ENCODE measurements at regions not wholly inside any gene's neighbourhood (a gene's known extent, or its start where the extent isn't known, plus 50 kb on each side); places are given as distances from the start of the nearest gene placed in this dataset.

DNA sequence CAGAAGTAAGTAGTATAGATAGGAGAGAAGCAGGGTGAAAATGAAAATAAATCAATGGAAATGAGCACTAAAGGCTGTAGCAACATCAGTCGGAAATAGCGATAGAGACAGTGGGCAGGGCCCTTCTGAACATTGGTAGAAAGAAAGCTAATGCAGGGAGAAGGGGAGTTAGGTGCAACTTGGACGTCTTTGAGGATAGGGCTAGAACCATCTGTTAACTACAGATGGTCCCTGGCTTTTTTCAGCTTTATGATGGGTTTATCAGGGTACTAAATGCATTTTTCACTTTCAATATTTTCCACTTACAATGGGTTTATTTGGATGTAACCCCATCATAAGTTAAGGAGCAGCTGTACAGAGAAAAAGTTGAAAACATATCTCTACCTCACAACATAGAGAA lies 72.8 kb upstream of the CNR1 start:
- intact Hi-C loops (cut with micrococcal nuclease) = loop anchor here (1.0 to 10.0 kb wide), 9 partner anchors 72 to 1100 kb away; partner anchors contain the start of gene AKIRIN2

GRCh38 chr6:88238065-88238464 lies 71.9 kb upstream of the CNR1 start:
- no peak for TF ChIP-seq EZH2 (IDR thresholded peaks at IDR 0.05; ENCODE audit: borderline replicate concordance, insufficient read depth, low read depth, low read length, poor library complexity, severe bottlenecking)
- peak; percentile 83 for TF ChIP-seq CTCF (IDR thresholded peaks at IDR 0.05)
- Histone ChIP-seq H3K4me2 (replicated peaks; ENCODE audit: low read depth, low read length, poor library complexity, severe bottlenecking) (no peak overlapping the region), H3K4me1 (ENCODE audit: control insufficient read depth in 2 of 2, insufficient read depth in 2 of 2, low read length in 2 of 2) (peaks cover 0 to 4% of the 10 kb centered on the region in 2 donors), H3K27ac (ENCODE audit: low read length in 2 of 2) (no peak overlapping the region), H3K9ac (ENCODE audit: low read length) (no peak overlapping the region), H3K79me2 (ENCODE audit: control insufficient read depth, insufficient read depth, low read length) (no peaks in the 10 kb centered on the region), H2AFZ (ENCODE audit: insufficient read depth, low read depth, low read length, poor library complexity, severe bottlenecking) (peak overlapping the region; percentile 21), H3K36me3 (replicated peaks in 1 of 2; ENCODE audit: control extremely low read depth in 1 of 2, control insufficient read depth in 1 of 2, extremely low read depth in 1 of 2, insufficient read depth in 2 of 2, low read length in 1 of 2) (no peaks in the 10 kb centered on the region), H4K20me1 (ENCODE audit: control insufficient read depth, insufficient read depth, low read length, poor library complexity, severe bottlenecking) (no peaks in the 10 kb centered on the region), H3K9me3 (ENCODE audit: control extremely low read depth in 1 of 3, control insufficient read depth in 2 of 3, insufficient read depth in 1 of 3, low read length in 2 of 3) (peaks cover 0 to 2% (median 0%) of the 10 kb centered on the region in 3 donors), H3K27me3 (replicated peaks in 1 of 4; ENCODE audit: control extremely low read depth in 1 of 4, control insufficient read depth in 3 of 4, insufficient read depth in 4 of 4, low read length in 3 of 4) (no peaks in the 10 kb centered on the region), H3K4me3 (ENCODE audit: control extremely low read depth in 1 of 5, extremely low read depth in 1 of 5, insufficient read depth in 1 of 5, low read depth in 2 of 5, low read length in 4 of 5) (no peak overlapping the region)
- ChIA-PET POLR2A (no interaction called here), CTCF (interaction anchor here (0.6 to 7.8 kb wide), 41 partner anchors 8 to 1171 kb away, joined by 3 to 176 read pairs (median 4); partner anchors contain the start of genes ORC3 and RARS2)
- DNase-seq (peak; percentile 78), ATAC-seq (ENCODE audit: low read depth) (peak; percentile 78)
- Mint-ChIP-seq H3K27ac (no peak overlapping the region), H3K27me3 (no peaks in the 10 kb centered on the region), H3K9me3 (ENCODE audit: insufficient read depth) (peaks cover 8% of the 10 kb centered on the region), H3K4me3 (no peak overlapping the region), H3K4me1 (peaks cover 7% of the 10 kb centered on the region)
- intact Hi-C loops (cut with micrococcal nuclease) = loop anchor here (1.0 to 10.0 kb wide), 9 partner anchors 71 to 1099 kb away; partner anchors contain the start of gene AKIRIN2
- 29% methylated on average over 1 of the region's 1 CpG for whole genome bisulfite sequencing (ENCODE audit: insufficient coverage)

More for the DNA sequence above, 72.8 kb upstream of the CNR1 start:
- Histone ChIP-seq H3K27me3 (replicated peaks in 1 of 4; ENCODE audit: control extremely low read depth in 1 of 4, control insufficient read depth in 3 of 4, insufficient read depth in 4 of 4, low read length in 3 of 4) (no peaks in the 10 kb centered on the region), H3K27ac (ENCODE audit: low read length in 2 of 2) (no peak overlapping the region), H3K36me3 (replicated peaks in 1 of 2; ENCODE audit: control extremely low read depth in 1 of 2, control insufficient read depth in 1 of 2, extremely low read depth in 1 of 2, insufficient read depth in 2 of 2, low read length in 1 of 2) (no peaks in the 10 kb centered on the region), H3K79me2 (ENCODE audit: control insufficient read depth, insufficient read depth, low read length) (no peaks in the 10 kb centered on the region), H3K9ac (ENCODE audit: low read length) (no peak overlapping the region), H3K4me1 (ENCODE audit: control insufficient read depth in 2 of 2, insufficient read depth in 2 of 2, low read length in 2 of 2) (peaks cover 0 to 4% of the 10 kb centered on the region in 2 donors), H2AFZ (ENCODE audit: insufficient read depth, low read depth, low read length, poor library complexity, severe bottlenecking) (no peak overlapping the region), H3K4me2 (replicated peaks; ENCODE audit: low read depth, low read length, poor library complexity, severe bottlenecking) (no peak overlapping the region), H3K9me3 (ENCODE audit: control extremely low read depth in 1 of 3, control insufficient read depth in 2 of 3, insufficient read depth in 1 of 3, low read length in 2 of 3) (no peaks in the 10 kb centered on the region), H4K20me1 (ENCODE audit: control insufficient read depth, insufficient read depth, low read length, poor library complexity, severe bottlenecking) (no peaks in the 10 kb centered on the region), H3K4me3 (ENCODE audit: control extremely low read depth in 1 of 5, extremely low read depth in 1 of 5, insufficient read depth in 1 of 5, low read depth in 2 of 5, low read length in 4 of 5) (no peak overlapping the region)
- ChIA-PET POLR2A (no interaction called here), CTCF (interaction anchor here (1.0 to 7.8 kb wide), 7 partner anchors 26 to 632 kb away, joined by 3 to 176 read pairs (median 11); no protein-coding TSS in a partner anchor)
- peaks cover 4% of the 10 kb centered on the region for H3K9me3 Mint-ChIP-seq (ENCODE audit: insufficient read depth)
- peaks cover 7% of the 10 kb centered on the region for H3K4me1 Mint-ChIP-seq
- 89% methylated on average over 2 of the region's 3 CpGs for WGBS (ENCODE audit: insufficient coverage)
- ATAC-seq (ENCODE audit: low read depth) (no peak), DNase-seq (no peak)
- H3K27ac Mint-ChIP-seq = no peak overlapping the region
- TF ChIP-seq CTCF (IDR thresholded peaks at IDR 0.05) = no peak
- TF ChIP-seq EZH2 (IDR thresholded peaks at IDR 0.05; ENCODE audit: borderline replicate concordance, insufficient read depth, low read depth, low read length, poor library complexity, severe bottlenecking) = no peak
- no peaks in the 10 kb centered on the region for H3K27me3 Mint-ChIP-seq
- H3K4me3 Mint-ChIP-seq = no peak overlapping the region

Data from B cell (primary cell).